GM03348 (cell line): ENCODE measurements at regions not wholly inside any gene's neighbourhood (a gene's known extent, or its start where the extent isn't known, plus 50 kb on each side); places are given as distances from the start of the nearest gene placed in this dataset.
A peak's percentile ranks its signal among the peaks of the same experiment; 100 is the strongest.

ENCODE experiments used
- DNase-seq: peaks from one replicate; pipeline ENCODE4 v3.0.0; 2012; ENCODE audit warnings: low spot score

DNA sequence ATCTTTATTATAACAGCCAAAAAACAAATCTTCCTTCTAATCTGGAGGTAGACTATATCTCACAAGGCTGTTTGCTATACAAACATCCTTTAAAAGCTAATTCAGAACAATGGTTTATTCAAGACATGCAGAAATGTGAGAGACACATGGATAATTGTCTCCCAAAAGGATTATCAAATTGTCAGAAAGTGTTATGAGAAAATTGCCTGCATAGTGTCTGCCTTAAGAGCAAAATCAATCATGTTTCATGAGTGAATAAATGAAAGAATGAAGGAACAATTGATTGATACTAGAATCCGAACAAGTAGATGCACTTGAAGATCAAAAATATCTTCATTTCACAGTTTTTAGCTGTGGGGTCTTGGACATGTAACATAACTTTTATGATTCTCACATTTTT lies 621.7 kb upstream of the BOD1L1 start:
- DNase-seq = no peak

DNA sequence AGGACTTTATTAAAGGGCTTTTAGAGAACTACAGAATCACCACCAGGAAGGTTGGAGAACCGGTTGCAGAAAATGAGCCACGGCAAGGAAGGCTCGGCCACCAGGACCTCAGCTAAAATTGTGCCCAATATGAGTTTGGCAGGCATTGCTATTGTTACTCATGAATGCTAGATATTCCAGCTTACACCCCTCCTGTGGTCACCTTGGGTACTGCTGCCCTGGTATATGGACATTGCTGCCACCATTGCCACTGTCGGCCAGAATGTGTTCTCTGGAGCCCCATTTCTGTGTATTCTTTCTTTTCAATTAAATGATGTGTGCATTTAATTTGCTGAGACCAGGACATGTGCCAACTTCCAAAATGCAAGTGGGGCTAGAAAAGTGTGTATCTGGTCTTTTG lies 626.7 kb upstream of the BOD1L1 start:
- DNase-seq = peak; percentile 12

DNA sequence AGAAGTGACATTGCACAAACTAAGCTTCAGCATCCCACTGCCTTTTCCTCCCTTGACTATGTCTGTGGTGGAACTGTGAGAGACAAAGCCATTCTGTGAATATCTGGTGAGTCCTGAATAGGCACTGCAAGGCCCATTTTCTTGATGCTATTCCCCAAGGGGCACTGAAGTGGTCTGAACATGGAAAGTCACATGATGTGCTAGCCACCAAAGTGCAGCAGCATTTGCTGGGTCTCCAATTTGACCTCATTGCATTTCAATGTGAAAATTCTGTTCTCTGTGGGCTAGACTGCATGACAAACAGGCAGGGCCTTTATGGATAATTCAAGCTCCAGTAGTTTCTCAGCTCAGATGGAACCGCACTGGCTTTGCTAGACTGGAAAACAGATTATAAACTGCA lies 627.4 kb upstream of the BOD1L1 start:
- no peak for DNase-seq

DNA sequence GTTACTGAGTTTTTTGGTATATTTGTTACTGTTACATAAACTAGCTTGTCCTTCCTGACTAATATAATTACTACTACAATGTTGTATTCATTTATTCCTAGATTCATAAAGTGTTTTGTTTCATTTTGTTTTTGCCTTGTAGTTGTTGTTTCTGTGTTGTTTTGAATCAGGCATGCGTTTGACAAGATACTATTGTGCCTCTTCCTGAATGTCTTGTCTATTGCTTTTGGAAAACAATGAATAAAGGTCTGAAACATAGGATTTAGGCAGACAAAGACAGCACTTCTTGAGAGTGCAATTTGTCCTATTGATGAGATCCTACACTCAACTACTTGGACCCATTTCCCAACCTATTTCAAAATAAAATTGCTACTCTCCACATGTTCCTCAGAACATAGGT lies 630.4 kb upstream of the BOD1L1 start:
- DNase-seq = no peak

DNA sequence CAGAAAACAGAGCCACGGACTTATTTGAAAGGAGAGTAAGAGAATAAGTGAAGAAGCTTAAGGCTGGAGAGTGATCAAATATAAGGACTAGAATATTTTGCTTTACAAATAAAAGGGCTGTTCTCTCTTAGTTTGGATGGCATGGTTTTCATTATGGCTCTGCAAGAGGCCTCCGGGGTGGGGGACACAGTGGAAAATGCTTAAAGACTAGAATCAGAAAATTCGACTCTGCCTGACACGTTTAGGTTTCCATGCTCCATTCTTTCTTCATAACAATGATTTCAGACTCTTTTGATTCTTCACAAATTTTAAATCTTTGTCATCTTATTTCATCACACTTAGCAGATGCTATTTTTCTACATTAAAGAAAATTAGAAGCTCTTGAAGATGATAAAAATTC lies 632.4 kb upstream of the BOD1L1 start:
- peak; percentile 2 for DNase-seq

DNA sequence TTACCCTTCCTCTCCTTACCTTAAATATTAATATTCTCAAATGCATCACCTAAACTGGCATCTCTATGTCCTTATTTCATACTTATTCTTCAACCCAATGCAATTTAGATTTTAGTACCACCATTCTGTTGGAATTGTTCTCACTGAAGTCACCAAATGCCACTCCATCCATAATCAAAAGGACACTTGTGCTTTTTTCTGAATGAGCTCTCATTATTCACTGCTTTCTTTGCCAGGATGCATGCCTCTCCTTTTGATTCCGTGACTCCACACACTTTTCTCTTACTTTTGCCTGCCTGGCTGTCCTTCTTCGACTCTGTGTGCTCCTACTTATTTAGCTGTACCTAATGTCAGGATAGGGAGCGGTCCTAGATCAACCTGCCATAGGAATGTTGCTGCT lies 633.1 kb upstream of the BOD1L1 start:
- no peak for DNase-seq

DNA sequence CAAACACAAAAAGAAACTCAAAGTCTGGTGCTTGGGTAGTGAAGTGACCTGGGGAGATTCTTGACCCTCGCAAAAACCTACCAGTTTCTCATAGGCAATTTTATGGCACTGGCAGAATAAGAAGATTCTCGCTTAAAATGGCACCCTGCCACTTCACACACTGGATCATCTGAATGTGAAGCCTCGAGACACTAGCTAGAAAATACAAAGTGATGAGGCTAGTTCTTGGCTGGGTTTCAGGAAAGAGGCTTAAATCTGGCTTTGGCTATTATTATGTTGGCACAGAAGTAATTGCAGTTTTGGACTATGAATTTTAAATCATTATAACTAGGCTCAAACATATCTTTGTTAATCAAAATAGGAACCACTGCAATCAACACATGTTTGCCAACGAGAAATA lies 634.7 kb upstream of the BOD1L1 start:
- DNase-seq = no peak

DNA sequence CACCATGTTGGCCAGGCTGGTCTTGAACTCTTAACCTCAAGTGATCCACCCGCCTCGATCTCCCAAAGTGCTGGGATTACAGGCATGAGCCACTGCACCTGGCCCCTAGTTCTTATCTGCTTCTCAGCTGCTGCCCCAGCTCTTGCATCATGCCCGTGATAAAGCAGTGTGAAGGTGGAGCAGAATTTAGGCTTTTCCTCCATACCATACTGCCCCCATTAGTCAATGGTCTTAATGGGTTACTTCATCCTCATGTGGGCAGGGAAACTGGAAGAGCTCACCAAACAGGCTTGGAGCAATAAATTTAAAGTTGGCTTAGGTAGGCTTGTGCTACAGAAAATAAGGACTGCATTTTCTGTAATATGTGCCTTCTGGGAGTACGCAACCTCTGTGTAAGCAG lies 636.9 kb upstream of the BOD1L1 start:
- DNase-seq = no peak

DNA sequence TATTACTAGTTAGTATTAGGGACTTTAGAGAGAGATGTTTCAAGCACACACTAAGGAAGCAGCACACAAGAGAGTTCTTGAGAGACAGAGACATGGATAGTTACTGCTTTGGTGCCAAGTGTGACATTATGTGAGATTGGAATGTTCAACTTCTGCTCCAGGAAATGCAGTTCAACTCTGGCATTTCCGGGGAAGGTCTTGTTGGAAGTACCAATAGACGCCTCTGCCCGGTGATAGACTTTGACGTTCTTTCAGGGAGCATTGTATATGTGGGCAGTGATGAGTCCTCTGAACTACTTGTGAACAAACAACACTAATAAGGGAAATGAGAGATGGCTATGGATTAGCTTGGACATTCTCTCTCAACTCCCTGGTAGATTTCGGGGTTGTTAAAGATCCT lies 638.1 kb upstream of the BOD1L1 start:
- no peak for DNase-seq

DNA sequence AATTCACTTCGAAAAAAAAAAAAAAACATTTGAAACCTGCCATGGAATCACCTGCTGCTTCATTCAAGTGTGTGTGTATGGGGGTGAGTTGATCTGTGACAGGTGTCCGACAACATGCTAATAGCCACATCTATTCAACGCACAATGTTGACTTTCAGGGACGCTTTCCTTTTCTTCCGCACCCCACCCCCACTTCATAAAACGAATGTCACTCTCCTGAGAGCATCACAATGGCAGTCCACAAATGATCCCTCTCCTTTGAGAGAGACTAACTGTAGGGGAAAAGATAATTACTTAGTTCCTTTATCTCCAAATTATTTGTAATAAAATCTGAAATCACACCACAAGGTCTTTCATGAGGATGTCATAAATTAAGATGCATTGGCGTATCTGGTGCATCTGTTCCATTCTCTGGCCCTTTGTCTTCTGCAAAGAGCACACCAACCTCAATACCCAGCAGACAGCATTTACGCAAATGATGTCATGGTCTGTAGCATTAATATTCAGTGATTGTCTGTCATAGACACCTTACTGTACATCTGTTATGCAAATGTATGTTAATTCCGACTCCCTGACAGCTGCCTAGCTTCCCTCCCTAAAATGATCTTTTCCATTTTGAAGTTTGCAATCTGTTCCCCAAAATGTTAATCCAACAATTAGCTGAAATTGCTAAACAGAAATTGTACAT lies 640.0 kb upstream of the BOD1L1 start:
- no peak for DNase-seq

DNA sequence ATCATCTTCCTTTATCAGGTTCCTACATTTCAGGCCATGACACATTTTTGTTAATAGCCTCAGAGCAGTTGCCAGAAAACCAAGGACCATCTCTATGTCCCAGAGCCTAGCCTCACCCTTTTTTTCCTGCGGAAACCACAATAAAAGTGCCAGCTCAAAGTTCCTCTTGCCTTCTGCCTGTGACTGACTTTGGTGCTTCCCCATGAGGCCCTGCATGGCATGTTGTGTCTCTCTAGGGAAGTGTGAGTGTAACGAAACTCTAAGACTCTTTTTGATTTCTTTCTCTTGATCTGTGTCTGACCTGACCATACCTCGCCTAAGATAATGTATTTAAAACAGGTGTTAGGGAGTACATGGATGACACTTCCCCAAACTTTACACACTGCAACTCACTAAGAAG lies 642.3 kb upstream of the BOD1L1 start:
- DNase-seq = no peak

DNA sequence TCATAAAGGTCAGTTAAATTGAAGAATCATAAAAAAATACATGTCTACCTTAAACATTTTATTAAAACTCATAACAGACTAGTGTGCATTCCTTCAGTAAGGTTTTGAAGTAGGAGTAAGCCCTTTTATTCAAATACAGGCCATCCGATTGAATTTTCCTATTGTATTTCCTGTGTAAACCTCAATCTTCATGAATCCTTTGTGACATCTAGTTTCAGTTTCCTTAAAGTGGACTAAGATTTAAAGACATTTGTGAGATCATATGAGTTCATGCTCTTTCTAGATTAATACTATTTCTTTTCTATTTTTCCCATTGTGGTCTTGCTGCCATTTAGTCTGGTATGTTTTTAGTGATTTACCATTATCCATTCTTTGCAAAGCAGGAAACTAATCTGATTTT lies 644.7 kb upstream of the BOD1L1 start:
- no peak for DNase-seq

DNA sequence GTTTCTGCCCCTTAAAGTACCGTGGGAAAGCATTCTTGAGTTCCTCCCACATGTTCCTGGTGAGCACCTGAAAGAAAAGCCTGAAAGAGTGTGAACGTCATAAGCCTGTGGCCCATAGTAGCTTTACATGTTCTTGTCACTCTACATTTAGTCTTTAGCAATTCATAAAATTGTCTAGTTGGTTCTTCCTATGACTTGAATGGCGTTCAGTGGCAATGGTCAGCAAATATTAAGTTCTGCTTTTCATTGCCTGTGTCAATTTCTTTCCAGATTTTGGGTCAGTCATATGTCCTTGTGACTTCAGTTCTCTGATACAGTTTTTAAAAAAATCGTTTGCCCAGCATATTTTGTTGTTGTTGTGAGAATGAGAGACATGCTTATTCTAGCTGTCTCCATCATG lies 650.0 kb upstream of the BOD1L1 start:
- no peak for DNase-seq

DNA sequence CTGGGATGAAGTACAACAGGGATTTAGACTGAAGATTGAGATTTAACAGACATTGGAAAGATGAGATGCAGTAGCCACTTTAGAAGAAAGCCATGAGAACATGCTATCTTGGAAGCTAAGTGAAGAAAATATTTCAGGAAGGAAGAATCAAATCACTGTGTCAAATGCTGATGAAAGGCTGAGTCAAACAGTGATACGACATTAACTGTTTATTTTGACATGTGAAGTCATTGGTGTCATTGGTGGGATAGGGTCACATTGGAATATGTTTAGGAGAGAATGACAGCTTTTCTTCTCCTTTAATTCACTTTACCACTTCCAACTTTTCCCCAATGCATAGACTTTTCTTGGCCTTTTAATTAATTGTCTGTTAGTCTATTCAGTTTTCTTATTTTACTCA lies 653.0 kb upstream of the BOD1L1 start:
- no peak for DNase-seq

DNA sequence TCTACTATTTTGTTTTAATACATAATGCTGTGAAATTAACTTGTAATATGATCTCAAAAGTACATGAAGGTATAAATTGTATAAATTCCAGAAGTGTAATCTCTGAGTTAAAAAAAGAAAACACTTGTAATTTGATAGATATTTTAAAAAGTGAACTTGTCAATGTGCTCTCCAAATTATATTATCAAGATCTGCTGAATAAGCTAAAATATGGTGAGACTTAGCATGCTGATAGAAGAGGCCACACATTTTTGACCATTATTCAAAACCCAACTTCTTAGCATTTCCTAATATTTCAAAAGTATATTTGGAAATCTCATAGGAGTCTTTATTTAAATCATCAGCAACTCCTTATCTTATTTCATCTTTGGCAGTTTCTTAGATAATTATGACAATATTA lies 657.1 kb upstream of the BOD1L1 start:
- no peak for DNase-seq

DNA sequence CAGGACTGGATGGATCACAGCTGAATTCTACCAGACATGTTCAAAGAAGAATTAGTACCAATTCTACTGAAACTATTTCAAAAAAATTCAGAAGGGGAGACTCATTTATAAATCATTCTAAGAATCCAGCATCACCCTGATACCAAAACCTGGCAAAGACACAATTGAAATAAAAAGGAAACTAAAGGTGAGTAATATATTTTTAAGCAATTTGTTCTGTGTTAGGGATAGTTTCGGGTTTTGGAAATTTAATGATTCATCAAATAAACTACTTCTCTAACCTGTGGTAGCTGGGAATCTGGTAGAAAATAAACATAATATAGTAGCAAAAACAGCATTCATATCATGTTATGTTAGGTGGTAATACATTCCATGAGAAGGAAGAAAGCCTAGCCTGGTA lies 662.2 kb upstream of the BOD1L1 start:
- DNase-seq = no peak

DNA sequence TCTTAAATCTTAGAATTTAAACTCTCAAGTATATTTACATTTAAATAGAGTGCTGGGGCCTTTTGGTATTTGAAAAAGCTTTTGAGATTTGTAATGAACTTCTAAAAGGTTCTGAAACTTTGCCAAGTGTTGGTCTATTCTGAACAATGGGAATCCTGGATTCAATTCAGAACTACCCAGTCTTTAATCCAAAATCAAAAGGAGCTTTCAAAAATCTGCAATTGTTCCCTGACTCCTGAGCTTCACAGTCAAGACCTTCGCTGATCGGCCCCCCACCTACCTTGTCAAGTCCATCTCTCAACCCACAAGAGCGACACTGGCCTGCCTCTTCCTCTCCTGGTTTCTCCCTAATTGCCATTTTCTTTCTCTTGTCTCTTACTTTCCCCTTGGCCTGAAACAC lies 666.1 kb upstream of the BOD1L1 start:
- DNase-seq = no peak

DNA sequence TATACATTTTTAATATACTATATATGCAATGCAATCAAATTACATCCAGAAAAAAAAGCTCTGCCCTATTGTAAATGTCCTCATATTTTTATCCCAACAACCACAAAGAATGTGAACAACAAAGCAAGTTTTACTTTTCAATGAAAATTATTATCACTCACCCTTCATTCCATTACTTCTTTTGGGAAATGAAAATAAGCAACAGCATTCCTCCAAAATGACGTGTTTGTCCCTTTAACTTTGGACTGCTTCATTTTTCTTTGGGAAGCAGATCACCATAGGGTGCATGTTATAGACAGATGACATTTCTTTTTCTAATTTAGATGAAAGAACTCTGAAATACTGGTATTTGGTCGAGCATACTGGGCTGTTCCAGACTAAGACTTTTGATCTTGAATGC lies 667.1 kb upstream of the BOD1L1 start:
- peak; percentile 13 for DNase-seq

DNA sequence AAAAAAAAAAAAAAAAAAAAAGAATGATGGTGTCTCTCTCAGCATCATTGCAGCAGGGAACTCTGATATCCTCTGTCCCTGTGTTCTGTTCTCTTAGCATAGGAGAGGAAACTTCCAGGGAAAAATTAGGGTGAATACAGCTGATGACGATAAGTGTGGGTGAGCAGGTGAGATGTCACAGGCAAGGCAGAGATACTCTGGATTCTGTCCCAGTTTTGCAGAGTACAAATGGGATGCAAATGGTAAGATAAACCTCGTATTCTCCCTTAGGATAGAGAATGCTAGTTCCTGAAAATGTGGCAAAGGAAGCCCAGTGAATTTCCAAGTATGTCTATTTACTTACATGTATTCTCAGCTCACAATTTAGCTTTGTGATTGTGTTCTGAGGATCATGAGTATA lies 671.6 kb upstream of the BOD1L1 start:
- no peak for DNase-seq

DNA sequence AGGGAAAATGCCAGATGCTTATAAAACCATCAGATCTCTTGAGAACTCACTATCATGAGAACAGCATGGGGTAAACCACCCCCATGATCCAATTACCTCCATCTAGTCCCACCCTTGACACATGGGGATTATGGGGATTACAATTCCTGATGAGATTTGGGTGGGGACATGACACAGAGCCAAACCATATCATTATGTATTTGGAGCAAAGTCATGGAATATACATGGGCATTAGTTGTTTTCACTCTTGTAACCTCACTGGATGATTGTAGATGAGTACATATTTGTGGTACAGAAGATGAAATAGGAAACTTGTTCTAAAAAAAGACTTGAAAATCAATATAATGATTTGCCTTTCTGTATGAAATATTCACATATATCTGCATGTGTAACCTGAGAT lies 674.5 kb upstream of the BOD1L1 start:
- DNase-seq = no peak

DNA sequence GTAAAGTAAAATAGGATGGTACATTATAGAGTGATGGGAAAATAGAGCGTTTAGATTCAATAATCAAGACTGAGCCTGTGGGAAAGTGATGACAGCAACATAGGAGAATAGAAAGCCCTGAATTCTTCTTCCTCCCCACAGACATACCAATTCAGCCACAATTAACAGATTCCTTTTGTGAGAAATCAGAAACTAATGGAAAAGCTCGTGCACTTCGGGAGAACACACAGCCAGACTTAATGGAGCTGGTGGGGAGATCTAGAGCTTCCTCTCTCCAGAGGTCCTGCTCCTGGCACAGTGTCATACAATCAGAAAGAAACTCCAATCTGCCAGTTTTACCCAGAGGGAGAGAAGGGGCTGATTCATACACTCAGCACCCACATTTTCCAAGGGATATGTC lies 676.3 kb upstream of the BOD1L1 start:
- peak; percentile 4 for DNase-seq

DNA sequence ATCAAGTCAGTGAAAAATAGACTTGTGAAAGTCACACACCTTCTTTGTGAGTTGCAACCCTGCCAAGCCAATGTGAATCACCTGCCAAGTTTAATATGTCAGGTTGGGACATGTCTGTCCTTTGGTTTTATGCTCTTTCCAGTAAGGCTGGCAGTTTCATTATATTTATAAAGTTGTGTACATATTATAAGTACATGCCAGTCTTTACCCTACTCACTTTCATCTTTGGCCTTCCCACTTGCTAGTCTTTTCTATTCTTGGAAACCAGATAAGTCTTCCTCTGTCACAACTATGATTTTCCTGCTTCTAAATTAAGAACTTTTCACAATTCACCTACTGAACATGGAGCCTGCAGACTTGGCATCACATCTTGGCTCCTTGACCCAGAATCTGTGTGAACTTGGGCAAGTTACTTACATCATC lies 680.7 kb upstream of the BOD1L1 start:
- no peak for DNase-seq

DNA sequence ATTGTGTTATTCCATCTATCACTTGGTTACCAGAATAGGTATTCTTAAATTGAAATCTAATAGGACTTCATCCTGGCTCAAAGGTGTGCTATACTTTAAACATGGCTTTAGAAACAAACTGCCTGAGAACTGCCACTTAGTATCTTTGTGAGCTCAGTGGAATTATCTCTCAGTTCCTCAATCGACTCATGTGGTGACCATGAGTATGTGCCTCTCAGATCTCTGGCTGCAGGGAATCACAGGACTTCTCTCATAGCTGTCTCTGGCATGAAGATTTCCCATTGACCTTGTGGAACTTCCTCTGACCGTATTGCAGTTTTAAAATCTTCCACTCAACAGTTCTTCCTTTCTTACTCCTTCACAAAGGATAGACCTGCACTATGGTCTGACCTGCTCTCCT lies 681.9 kb upstream of the BOD1L1 start:
- no peak for DNase-seq

DNA sequence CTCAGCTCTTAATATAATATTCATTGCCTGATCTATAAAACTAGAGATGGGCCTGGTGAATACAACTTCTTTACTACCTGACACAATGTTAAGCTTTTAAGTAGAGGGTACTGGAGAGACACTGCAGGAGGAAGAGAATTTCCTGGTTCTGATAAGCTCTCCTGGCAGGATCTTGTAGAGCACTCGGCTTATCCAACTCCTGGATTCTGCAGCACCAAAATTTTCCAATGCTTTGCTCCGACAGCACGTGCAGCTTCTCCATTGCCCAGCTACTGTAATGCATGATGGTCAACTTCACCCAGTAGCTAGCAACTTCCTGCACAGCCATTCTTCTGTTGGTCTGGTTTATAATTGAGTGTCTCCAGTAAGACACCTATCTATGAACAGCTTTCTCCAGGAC lies 686.2 kb upstream of the BOD1L1 start:
- no peak for DNase-seq

DNA sequence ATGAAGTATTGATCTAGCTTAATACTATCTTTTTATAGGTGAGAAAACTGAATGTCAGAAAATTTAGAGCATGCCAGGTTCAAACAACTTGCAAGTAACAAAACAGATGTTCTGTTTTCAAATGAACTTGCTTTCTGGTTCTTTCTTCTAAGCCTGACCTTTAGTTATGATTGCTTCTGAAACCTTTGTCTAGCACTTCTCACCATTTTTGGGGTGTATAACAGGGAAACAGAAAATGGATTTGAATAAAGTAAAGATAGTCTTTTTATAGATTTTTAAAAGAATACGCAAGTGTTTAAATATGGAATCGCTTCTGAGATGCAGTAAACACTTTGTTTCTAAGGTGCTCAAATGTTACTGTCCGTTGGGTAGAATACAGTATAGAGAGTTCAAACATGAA lies 687.2 kb upstream of the CPEB2 start:
- no peak for DNase-seq
